GM12864 (cell line): ENCODE measurements at regions not wholly inside any gene's neighbourhood (a gene's known extent, or its start where the extent isn't known, plus 50 kb on each side); places are given as distances from the start of the nearest gene placed in this dataset.
"Not testable (repeated sequence)": the region's sequence is repeated elsewhere in the genome, so short reads cannot be mapped to it uniquely, and the experiment has no call there.

ENCODE experiments used
- DNase-seq: peaks from one replicate; pipeline ENCODE4 v3.0.0-alpha.2; 2011; ENCODE audit warnings: low read depth
- H3K4me3 ChIP-seq: 2 replicates; pipeline ENCODE4 v1.5.1; 2011; ENCODE audit warnings: mild to moderate bottlenecking, low read depth, low read length, control low read depth
- TF ChIP-seq, protein P1 (sequence below): IDR thresholded peaks from 2 replicates; pipeline ENCODE4 v1.5.1; 2011; ENCODE audit warnings: low read depth, mild to moderate bottlenecking, moderate library complexity, low read length, control low read depth, inconsistent platforms; ENCODE audit errors: missing control alignments

DNA sequence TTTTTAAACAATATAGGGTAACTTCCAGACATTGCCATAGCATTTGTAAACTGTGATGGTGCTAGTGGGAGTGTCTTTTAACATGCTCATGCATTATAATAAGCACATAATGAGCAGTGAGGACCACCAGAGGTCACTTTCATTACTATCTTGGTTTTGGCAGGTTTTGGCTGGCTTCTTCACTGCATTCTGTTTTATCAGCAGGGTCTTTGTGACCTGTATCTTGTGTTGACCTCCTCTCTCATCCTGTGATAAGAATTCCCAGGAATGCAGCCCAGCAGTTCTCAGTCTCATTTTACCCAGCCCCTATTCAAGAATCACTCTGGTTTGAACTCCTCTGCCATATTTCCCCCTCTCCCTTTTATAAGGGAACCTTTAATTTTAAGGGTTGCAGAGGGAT, 91.3 kb downstream of the ZNF467 start:
- TF ChIP-seq, protein P1, sequence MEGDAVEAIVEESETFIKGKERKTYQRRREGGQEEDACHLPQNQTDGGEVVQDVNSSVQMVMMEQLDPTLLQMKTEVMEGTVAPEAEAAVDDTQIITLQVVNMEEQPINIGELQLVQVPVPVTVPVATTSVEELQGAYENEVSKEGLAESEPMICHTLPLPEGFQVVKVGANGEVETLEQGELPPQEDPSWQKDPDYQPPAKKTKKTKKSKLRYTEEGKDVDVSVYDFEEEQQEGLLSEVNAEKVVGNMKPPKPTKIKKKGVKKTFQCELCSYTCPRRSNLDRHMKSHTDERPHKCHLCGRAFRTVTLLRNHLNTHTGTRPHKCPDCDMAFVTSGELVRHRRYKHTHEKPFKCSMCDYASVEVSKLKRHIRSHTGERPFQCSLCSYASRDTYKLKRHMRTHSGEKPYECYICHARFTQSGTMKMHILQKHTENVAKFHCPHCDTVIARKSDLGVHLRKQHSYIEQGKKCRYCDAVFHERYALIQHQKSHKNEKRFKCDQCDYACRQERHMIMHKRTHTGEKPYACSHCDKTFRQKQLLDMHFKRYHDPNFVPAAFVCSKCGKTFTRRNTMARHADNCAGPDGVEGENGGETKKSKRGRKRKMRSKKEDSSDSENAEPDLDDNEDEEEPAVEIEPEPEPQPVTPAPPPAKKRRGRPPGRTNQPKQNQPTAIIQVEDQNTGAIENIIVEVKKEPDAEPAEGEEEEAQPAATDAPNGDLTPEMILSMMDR, result no peak
- no peak overlapping the region for H3K4me3 ChIP-seq
- DNase-seq, result no peak

DNA sequence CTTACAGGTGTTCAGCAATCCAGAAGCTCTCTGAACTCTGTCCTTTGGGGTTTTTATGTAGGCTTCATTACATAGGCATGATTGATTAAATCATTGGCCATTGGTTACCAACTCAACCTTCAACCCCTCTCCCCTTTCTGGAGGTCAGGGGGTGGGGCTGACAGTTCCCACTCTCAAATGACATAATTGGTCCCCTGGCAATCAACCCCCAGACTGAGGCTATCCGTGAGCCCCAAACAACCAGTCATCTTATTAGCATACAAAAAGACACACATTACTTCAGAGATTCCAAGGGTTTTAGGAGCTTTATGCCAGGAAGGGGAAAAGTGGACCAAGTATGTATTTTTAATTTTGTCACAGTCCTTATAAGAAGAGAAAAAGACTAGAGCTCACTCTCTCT, 92.1 kb downstream of the ZNF467 start:
- TF ChIP-seq, protein P1, result no peak
- H3K4me3 ChIP-seq, result no peak overlapping the region
- DNase-seq, result no peak

DNA sequence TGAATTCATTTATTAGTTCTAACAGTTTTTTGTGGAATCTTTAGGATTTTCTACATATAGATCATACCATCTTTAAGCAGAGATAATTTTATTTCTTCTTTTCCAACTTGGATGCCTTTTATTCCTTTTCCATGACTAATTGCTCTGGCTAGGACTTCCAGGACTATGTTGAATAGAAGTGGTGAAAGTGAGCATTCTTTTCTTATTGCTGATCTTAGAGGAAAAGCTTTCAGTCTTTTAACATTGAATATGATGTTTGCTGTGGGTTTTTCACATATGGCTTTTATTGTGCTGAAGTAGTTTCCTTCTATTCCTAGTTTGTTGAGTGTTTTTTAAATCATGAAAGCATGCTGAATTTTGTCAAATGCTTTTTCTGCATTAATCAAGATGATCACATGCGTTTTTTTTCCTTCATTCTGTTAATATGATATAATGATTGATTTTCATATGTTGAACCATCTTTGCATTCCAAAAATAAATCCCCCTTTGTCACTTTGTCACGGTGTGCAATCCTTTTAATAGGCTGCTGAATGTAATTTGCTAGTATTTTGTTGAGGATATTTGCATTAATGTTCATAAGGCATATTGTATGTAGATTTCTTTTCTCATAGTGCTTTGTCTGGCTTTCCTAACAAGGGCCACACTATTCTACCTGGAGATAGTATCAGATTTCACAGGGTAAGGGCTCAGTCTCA, 92.9 kb downstream of the ZNF467 start:
- TF ChIP-seq, protein P1, result no peak
- no peak for DNase-seq
- H3K4me3 ChIP-seq, result no peak overlapping the region

DNA sequence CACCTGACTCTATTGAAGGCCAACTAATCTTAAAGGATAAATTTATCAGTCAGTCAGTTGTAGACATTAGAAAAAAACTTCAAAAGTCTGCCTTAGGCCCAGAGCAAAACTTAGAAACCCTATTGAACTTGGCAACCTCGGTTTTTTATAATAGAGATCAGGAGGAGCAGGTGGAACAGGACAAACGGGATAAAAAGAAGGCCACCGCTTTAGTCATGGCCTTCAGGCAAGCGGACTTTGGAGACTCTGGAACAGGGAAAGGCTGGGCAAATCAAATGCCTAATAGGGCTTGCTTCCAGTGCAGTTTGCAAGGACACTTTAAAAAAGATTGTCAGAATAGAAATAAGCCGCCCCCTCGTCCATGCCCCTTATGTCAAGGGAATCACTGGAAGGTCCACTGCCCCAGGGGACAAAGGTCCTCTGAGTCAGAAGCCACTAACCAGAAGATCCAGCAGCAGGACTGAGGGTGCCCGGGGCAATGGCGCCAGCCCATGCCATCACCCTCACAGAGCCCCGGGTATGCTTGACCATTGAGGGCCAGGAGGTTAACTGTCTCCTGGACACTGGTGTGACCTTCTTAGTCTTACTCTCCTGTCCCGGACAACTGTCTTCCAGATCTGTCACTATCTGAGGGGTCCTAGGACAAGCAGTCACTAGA, 98.5 kb downstream of the ZNF467 start:
- H3K4me3 ChIP-seq, DNase-seq: not testable (repeated sequence)

DNA sequence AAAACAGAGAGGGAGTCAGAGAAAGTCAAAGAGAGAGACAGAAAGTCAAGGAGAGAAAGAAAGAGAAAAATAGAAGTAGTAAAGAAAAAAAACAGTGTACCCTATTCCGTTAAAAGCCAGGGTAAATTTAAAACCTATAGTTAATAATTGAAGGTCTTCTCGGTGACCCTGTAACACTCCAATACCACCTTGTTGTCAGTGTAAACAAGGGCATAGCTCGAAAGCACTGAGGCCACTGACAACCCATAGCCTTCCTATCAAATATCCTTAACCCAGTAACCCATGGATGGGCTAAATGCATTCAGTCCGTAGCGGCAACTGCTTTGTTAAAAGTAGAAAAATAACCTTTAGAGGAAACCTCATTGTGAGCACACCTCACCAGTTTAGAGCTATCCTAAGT, 100.4 kb downstream of the ZNF467 start:
- TF ChIP-seq, protein P1, result no peak
- H3K4me3 ChIP-seq, result no peak overlapping the region
- DNase-seq, result no peak

DNA sequence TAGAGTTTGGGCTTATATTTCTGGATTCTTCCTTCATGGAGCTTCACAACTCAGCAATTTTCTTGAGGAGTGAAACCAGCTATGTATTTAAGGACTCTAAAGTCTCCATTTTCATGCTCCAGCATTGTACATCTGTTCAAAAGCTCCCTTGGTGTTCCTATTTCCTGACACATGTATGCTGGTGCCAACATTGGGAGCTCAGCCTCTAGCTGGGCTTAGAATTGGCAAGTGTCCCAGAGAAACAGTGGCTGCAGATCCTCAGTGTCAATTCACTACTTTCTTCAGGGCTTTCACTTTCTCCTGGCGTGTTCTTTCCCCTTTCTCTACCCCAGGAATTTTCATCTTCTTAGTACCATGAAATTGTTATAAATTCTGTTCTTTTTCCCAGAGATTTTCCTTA, 103.1 kb downstream of the ZNF467 start:
- H3K4me3 ChIP-seq, result no peak overlapping the region
- TF ChIP-seq, protein P1, result no peak
- DNase-seq, result no peak

DNA sequence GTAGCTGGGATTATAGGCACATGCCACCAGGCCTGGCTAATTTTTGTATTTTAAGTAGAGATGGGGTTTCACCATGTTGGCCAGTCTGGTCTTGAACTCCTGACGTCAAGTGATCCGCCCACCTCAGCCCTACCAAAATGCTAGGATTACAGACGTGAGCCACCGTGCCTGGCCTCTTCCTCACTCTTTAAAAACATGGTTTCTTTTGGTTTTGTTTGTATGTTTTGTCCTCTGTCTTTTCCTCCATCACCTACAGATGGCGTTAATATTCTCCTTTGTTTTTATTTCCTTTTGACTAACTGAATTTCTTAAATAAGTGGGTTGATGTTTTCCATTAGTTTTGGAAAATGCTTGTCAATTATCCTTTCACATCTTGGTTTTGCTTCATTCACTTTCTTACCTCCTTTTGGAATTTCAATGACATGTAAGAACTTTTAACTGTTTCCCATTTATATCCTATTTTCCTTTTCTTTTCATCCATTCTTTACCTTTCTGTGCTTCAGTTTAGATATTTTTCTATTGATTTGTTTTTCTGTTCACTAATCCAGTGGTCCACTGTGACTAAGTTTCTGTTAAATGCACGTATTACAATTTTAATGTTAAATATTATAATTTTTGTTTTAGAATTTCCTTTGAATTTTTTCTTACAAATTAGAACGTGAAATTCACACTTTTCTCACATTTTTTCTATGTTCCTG, 104.1 kb downstream of the ZNF467 start:
- DNase-seq, result no peak
- TF ChIP-seq, protein P1, result peak; percentile 31
- no peak overlapping the region for H3K4me3 ChIP-seq
